ENCODE measurements at regions not wholly inside any gene's neighbourhood (a gene's known extent, or its start where the extent isn't known, plus 50 kb on each side); places are given as distances from the start of the nearest gene placed in this dataset.

- Histone ChIP-seq H3K4me3 (ENCODE audit: low read length in 3 of 3) (no peak overlapping the region), H3K27me3 (ENCODE audit: control insufficient read depth in 3 of 3, insufficient read depth in 3 of 3, low read length in 3 of 3) (no peaks in the 10 kb centered on the region), H3K36me3 (ENCODE audit: control insufficient read depth in 3 of 3, insufficient read depth in 3 of 3, low read length in 3 of 3) (no peaks in the 10 kb centered on the region), H3K27ac (ENCODE audit: low read depth, low read length) (peak overlapping the region; percentile 29), H3K9ac (ENCODE audit: low read depth in 1 of 3, low read length in 3 of 3) (no peak overlapping the region), H3K9me3 (ENCODE audit: control insufficient read depth in 3 of 3, low read length in 3 of 3) (no peaks in the 10 kb centered on the region), H3K4me1 (ENCODE audit: control insufficient read depth in 3 of 3, insufficient read depth in 3 of 3, low read length in 3 of 3) (no peaks in the 10 kb centered on the region)
Observed at GRCh38 chr15:98063315-98063714, 102.8 kb downstream of the ARRDC4 start.

GRCh38 chr15:98063871-98064270 lies 103.4 kb downstream of the ARRDC4 start:
- H3K9ac ChIP-seq (ENCODE audit: low read depth in 1 of 3, low read length in 3 of 3) = no peak overlapping the region

GRCh38 chr15:98067339-98067738 lies 106.8 kb downstream of the ARRDC4 start:
- no peak overlapping the region for H3K9ac ChIP-seq (ENCODE audit: low read depth in 1 of 3, low read length in 3 of 3)
- no peaks in the 10 kb centered on the region for H3K27me3 ChIP-seq (ENCODE audit: control insufficient read depth in 3 of 3, insufficient read depth in 3 of 3, low read length in 3 of 3)
- no peaks in the 10 kb centered on the region for H3K4me1 ChIP-seq (ENCODE audit: control insufficient read depth in 3 of 3, insufficient read depth in 3 of 3, low read length in 3 of 3)
- H3K27ac ChIP-seq (ENCODE audit: low read depth, low read length) = no peak overlapping the region
- no peaks in the 10 kb centered on the region for H3K36me3 ChIP-seq (ENCODE audit: control insufficient read depth in 3 of 3, insufficient read depth in 3 of 3, low read length in 3 of 3)
- no peaks in the 10 kb centered on the region for H3K9me3 ChIP-seq (ENCODE audit: control insufficient read depth in 3 of 3, low read length in 3 of 3)
- no peak overlapping the region for H3K4me3 ChIP-seq (ENCODE audit: low read length in 3 of 3)

More at GRCh38 chr15:98063871-98064270, 103.4 kb downstream of the ARRDC4 start:
- Histone ChIP-seq H3K4me1 (ENCODE audit: control insufficient read depth in 3 of 3, insufficient read depth in 3 of 3, low read length in 3 of 3) (no peaks in the 10 kb centered on the region), H3K4me3 (ENCODE audit: low read length in 3 of 3) (no peak overlapping the region), H3K9me3 (ENCODE audit: control insufficient read depth in 3 of 3, low read length in 3 of 3) (no peaks in the 10 kb centered on the region), H3K27me3 (ENCODE audit: control insufficient read depth in 3 of 3, insufficient read depth in 3 of 3, low read length in 3 of 3) (no peaks in the 10 kb centered on the region), H3K27ac (ENCODE audit: low read depth, low read length) (no peak overlapping the region), H3K36me3 (ENCODE audit: control insufficient read depth in 3 of 3, insufficient read depth in 3 of 3, low read length in 3 of 3) (no peaks in the 10 kb centered on the region)

DNA sequence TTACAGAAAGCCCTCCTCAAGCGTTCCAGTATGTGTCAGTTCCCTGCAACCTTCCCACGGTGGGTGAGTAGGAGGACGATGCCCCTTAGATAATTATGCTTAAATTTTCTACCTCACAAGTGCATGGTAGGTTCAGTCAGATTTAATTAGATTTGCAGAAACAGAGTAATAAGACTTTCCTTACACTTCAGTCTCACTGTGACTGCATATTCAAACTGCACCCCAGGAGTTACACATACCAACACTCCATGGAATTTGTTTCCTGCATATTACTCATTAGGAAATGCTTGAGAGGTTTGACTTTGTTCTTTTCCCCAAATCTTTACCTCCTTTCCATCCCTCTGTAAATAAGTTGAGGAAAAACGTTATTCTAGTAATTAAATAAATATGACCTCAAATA lies 108.8 kb downstream of the ARRDC4 start:
- Histone ChIP-seq H3K27ac (ENCODE audit: low read depth, low read length) (no peak overlapping the region), H3K9ac (ENCODE audit: low read depth in 1 of 3, low read length in 3 of 3) (no peak overlapping the region), H3K4me1 (ENCODE audit: control insufficient read depth in 3 of 3, insufficient read depth in 3 of 3, low read length in 3 of 3) (no peaks in the 10 kb centered on the region), H3K4me3 (ENCODE audit: low read length in 3 of 3) (no peak overlapping the region), H3K27me3 (ENCODE audit: control insufficient read depth in 3 of 3, insufficient read depth in 3 of 3, low read length in 3 of 3) (no peaks in the 10 kb centered on the region), H3K9me3 (ENCODE audit: control insufficient read depth in 3 of 3, low read length in 3 of 3) (no peaks in the 10 kb centered on the region), H3K36me3 (ENCODE audit: control insufficient read depth in 3 of 3, insufficient read depth in 3 of 3, low read length in 3 of 3) (no peaks in the 10 kb centered on the region)

GRCh38 chr15:98070137-98070536 lies 109.6 kb downstream of the ARRDC4 start:
- Histone ChIP-seq H3K4me3 (ENCODE audit: low read length in 3 of 3) (no peak overlapping the region), H3K9me3 (ENCODE audit: control insufficient read depth in 3 of 3, low read length in 3 of 3) (no peaks in the 10 kb centered on the region), H3K4me1 (ENCODE audit: control insufficient read depth in 3 of 3, insufficient read depth in 3 of 3, low read length in 3 of 3) (no peaks in the 10 kb centered on the region)

DNA sequence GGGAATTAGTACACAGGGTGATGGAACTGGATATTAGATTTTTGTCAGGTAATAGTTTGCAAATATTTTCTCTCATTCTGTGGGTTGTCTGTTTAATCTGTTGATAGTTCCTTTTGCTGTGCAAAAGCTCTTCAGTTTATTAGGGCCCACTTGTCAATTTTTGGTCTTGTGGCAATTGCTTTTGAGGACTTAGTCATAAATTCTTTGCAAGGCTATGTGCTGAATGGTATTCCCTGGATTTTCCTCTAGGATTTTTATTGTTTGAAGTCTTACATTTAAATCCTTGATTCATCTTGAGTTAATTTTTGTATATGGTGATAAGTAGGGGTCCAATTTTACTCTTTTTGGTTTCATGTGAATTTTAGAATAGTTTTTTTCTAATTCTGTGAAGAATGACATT lies 111.3 kb downstream of the ARRDC4 start:
- Histone ChIP-seq H3K27me3 (ENCODE audit: control insufficient read depth in 3 of 3, insufficient read depth in 3 of 3, low read length in 3 of 3) (no peaks in the 10 kb centered on the region), H3K36me3 (ENCODE audit: control insufficient read depth in 3 of 3, insufficient read depth in 3 of 3, low read length in 3 of 3) (no peaks in the 10 kb centered on the region), H3K4me1 (ENCODE audit: control insufficient read depth in 3 of 3, insufficient read depth in 3 of 3, low read length in 3 of 3) (peaks cover under 1 to 6% (median 2%) of the 10 kb centered on the region in 3 donors), H3K9me3 (ENCODE audit: control insufficient read depth in 3 of 3, low read length in 3 of 3) (no peaks in the 10 kb centered on the region), H3K9ac (ENCODE audit: low read depth in 1 of 3, low read length in 3 of 3) (no peak overlapping the region), H3K4me3 (ENCODE audit: low read length in 3 of 3) (no peak overlapping the region), H3K27ac (ENCODE audit: low read depth, low read length) (no peak overlapping the region)

More at GRCh38 chr15:98070137-98070536, 109.6 kb downstream of the ARRDC4 start:
- Histone ChIP-seq H3K36me3 (ENCODE audit: control insufficient read depth in 3 of 3, insufficient read depth in 3 of 3, low read length in 3 of 3) (no peaks in the 10 kb centered on the region), H3K9ac (ENCODE audit: low read depth in 1 of 3, low read length in 3 of 3) (no peak overlapping the region), H3K27ac (ENCODE audit: low read depth, low read length) (no peak overlapping the region), H3K27me3 (ENCODE audit: control insufficient read depth in 3 of 3, insufficient read depth in 3 of 3, low read length in 3 of 3) (no peaks in the 10 kb centered on the region)

DNA sequence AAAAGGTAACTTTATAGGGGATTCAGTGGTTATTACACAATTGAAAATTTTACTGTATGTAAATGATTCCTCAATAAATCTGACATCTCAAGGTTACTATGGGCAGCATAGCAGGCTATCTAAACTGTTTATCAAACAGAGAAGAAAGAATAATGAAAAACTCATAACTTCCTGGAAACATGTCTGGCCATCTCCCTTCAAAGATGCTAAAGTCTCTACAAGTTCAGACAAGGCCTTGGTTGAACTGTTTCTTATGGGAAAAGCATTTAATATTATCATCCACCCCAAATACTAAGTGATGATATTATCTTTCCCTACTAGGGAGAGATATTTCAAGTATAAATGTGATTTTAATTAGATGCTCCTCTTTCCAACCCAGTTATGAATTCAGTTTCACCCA lies 114.9 kb downstream of the ARRDC4 start:
- Histone ChIP-seq H3K4me1 (ENCODE audit: control insufficient read depth in 3 of 3, insufficient read depth in 3 of 3, low read length in 3 of 3) (peaks cover 5 to 9% (median 6%) of the 10 kb centered on the region in 3 donors), H3K27me3 (ENCODE audit: control insufficient read depth in 3 of 3, insufficient read depth in 3 of 3, low read length in 3 of 3) (peaks cover 0 to 3% (median 0%) of the 10 kb centered on the region in 3 donors), H3K4me3 (ENCODE audit: low read length in 3 of 3) (no peak overlapping the region), H3K36me3 (ENCODE audit: control insufficient read depth in 3 of 3, insufficient read depth in 3 of 3, low read length in 3 of 3) (no peaks in the 10 kb centered on the region), H3K9me3 (ENCODE audit: control insufficient read depth in 3 of 3, low read length in 3 of 3) (no peaks in the 10 kb centered on the region), H3K27ac (ENCODE audit: low read depth, low read length) (no peak overlapping the region), H3K9ac (ENCODE audit: low read depth in 1 of 3, low read length in 3 of 3) (no peak overlapping the region)

- Histone ChIP-seq H3K27ac (ENCODE audit: low read depth, low read length) (peak overlapping the region; percentile 59), H3K36me3 (ENCODE audit: control insufficient read depth in 3 of 3, insufficient read depth in 3 of 3, low read length in 3 of 3) (no peaks in the 10 kb centered on the region), H3K9ac (ENCODE audit: low read depth in 1 of 3, low read length in 3 of 3) (peak overlapping the region in 1 of 3 donors; percentile 14), H3K9me3 (ENCODE audit: control insufficient read depth in 3 of 3, low read length in 3 of 3) (no peaks in the 10 kb centered on the region), H3K4me1 (ENCODE audit: control insufficient read depth in 3 of 3, insufficient read depth in 3 of 3, low read length in 3 of 3) (peaks cover 5 to 9% (median 6%) of the 10 kb centered on the region in 3 donors), H3K27me3 (ENCODE audit: control insufficient read depth in 3 of 3, insufficient read depth in 3 of 3, low read length in 3 of 3) (peaks cover 0 to 3% (median 0%) of the 10 kb centered on the region in 3 donors), H3K4me3 (ENCODE audit: low read length in 3 of 3) (no peak overlapping the region)
Observed at GRCh38 chr15:98076021-98076816, 115.7 kb downstream of the ARRDC4 start.

GRCh38 chr15:98077186-98077585 lies 116.7 kb downstream of the ARRDC4 start:
- Histone ChIP-seq H3K9me3 (ENCODE audit: control insufficient read depth in 3 of 3, low read length in 3 of 3) (no peaks in the 10 kb centered on the region), H3K4me1 (ENCODE audit: control insufficient read depth in 3 of 3, insufficient read depth in 3 of 3, low read length in 3 of 3) (peaks cover 5 to 9% (median 6%) of the 10 kb centered on the region in 3 donors), H3K4me3 (ENCODE audit: low read length in 3 of 3) (peak overlapping the region in 1 of 3 donors; percentile 23), H3K27ac (ENCODE audit: low read depth, low read length) (peak overlapping the region; percentile 59), H3K36me3 (ENCODE audit: control insufficient read depth in 3 of 3, insufficient read depth in 3 of 3, low read length in 3 of 3) (no peaks in the 10 kb centered on the region), H3K9ac (ENCODE audit: low read depth in 1 of 3, low read length in 3 of 3) (no peak overlapping the region), H3K27me3 (ENCODE audit: control insufficient read depth in 3 of 3, insufficient read depth in 3 of 3, low read length in 3 of 3) (peaks cover 0 to 3% (median 0%) of the 10 kb centered on the region in 3 donors)

- Histone ChIP-seq H3K36me3 (ENCODE audit: control insufficient read depth in 3 of 3, insufficient read depth in 3 of 3, low read length in 3 of 3) (no peaks in the 10 kb centered on the region), H3K4me3 (ENCODE audit: low read length in 3 of 3) (no peak overlapping the region), H3K27me3 (ENCODE audit: control insufficient read depth in 3 of 3, insufficient read depth in 3 of 3, low read length in 3 of 3) (peaks cover 0 to 3% (median 0%) of the 10 kb centered on the region in 3 donors), H3K9me3 (ENCODE audit: control insufficient read depth in 3 of 3, low read length in 3 of 3) (no peaks in the 10 kb centered on the region), H3K27ac (ENCODE audit: low read depth, low read length) (no peak overlapping the region), H3K9ac (ENCODE audit: low read depth in 1 of 3, low read length in 3 of 3) (no peak overlapping the region), H3K4me1 (ENCODE audit: control insufficient read depth in 3 of 3, insufficient read depth in 3 of 3, low read length in 3 of 3) (peaks cover 5 to 9% (median 6%) of the 10 kb centered on the region in 3 donors)
Observed at GRCh38 chr15:98080791-98081190, 120.3 kb downstream of the ARRDC4 start.
